Lung (tissue), 11 donors: ENCODE measurements at regions not wholly inside any gene's neighbourhood (a gene's known extent, or its start where the extent isn't known, plus 50 kb on each side); places are given as distances from the start of the nearest gene placed in this dataset.

Source experiments
- ATAC-seq: fragments of 200-7000 bp; cut with Tn5 transposase; one replicate; pipeline ENCODE4 v1.9.1; 2020; ENCODE audit warnings: moderate number of reproducible peaks; ENCODE audit not compliant: insufficient read depth, low FRiP score
- DNase-seq, 3 donors: peaks; one replicate each; pipeline ENCODE4 v3.0.0-alpha.2; 2013 to 2017
- H3K27ac ChIP-seq, 2 donors: one replicate each; pipeline ENCODE4 v1.5.1; 2013; ENCODE audit warnings: mild to moderate bottlenecking in 2 of 2, moderate library complexity in 2 of 2, control low read depth in 1 of 2, inconsistent platforms in 1 of 2, low read depth in 1 of 2, low read length in 1 of 2
- H3K27me3 ChIP-seq, 3 donors: one replicate each; pipeline ENCODE4 v1.5.1; 2013; ENCODE audit warnings: low read length in 2 of 3; ENCODE audit not compliant: control insufficient read depth in 3 of 3, insufficient read depth in 3 of 3
- H3K36me3 ChIP-seq, 4 donors: one replicate each; pipeline ENCODE4 v1.5.1; 2013; ENCODE audit warnings: low read length in 4 of 4, mild to moderate bottlenecking in 1 of 4, moderate library complexity in 1 of 4; ENCODE audit not compliant: control insufficient read depth in 4 of 4, insufficient read depth in 4 of 4
- H3K4me1 ChIP-seq, 5 donors: one replicate each; pipeline ENCODE4 v1.5.1; 2013; ENCODE audit warnings: low read length in 5 of 5, mild to moderate bottlenecking in 2 of 5, moderate library complexity in 1 of 5; ENCODE audit not compliant: control insufficient read depth in 5 of 5, insufficient read depth in 5 of 5
- H3K4me3 ChIP-seq: one replicate; pipeline ENCODE4 v1.5.1; 2013; ENCODE audit warnings: mild to moderate bottlenecking, control low read depth, moderate library complexity
- H3K9ac ChIP-seq, 2 donors: one replicate each; pipeline ENCODE4 v1.5.1; 2013; ENCODE audit warnings: low read length in 2 of 2, control low read depth in 1 of 2; ENCODE audit not compliant: insufficient read depth in 1 of 2
- H3K9me3 ChIP-seq, 4 donors: one replicate each; pipeline ENCODE4 v1.5.1; 2013; ENCODE audit warnings: low read length in 3 of 4, mild to moderate bottlenecking in 1 of 4, moderate library complexity in 1 of 4; ENCODE audit not compliant: control insufficient read depth in 4 of 4, insufficient read depth in 3 of 4
- CTCF ChIP-seq: IDR thresholded peaks from 2 replicates; pipeline ENCODE4 v1.5.1; 2012; ENCODE audit warnings: mild to moderate bottlenecking; ENCODE audit errors: control extremely low read depth, extremely low read depth
- WGBS, 2 donors: extraction: QIAGEN DNeasy Blood & Tissue Kit; methylation state at CpG; one replicate each; pipeline ENCODE4 v1.1.7; 2013; 5-methylcytosine and 5-hydroxymethylcytosine counted together
- donor health status: control.
- donor health status: control.
- donor health status: Bipolar disorder and iron deficiency.
- donor health status: healthy.
- donor health status: DM: yes; HTN: yes; CAD: no.

- no peak overlapping the region for H3K9ac ChIP-seq
- no peak for TF ChIP-seq CTCF
- no peak for ATAC-seq
- H3K27me3 ChIP-seq: no peaks in the 10 kb centered on the region
- WGBS, 2 donors: 36 to 51% methylated on average over 1 of the region's 1 CpG
- H3K27ac ChIP-seq: no peak overlapping the region
- H3K4me3 ChIP-seq: no peak overlapping the region
- no peaks in the 10 kb centered on the region for H3K36me3 ChIP-seq
- peak; percentile 86 to 98 (median 98) for DNase-seq
- H3K9me3 ChIP-seq: no peaks in the 10 kb centered on the region
- H3K4me1 ChIP-seq: peaks cover 2 to 44% (median 19%) of the 10 kb centered on the region in 5 donors
Observed at GRCh38 chr3:178078953-178079352, 457.3 kb upstream of the KCNMB2 start.

GRCh38 chr3:178079966-178080365, 456.3 kb upstream of the KCNMB2 start:
- peaks cover 2 to 51% (median 19%) of the 10 kb centered on the region in 5 donors for H3K4me1 ChIP-seq
- no peak overlapping the region for H3K9ac ChIP-seq
- H3K27me3 ChIP-seq: no peaks in the 10 kb centered on the region
- DNase-seq (no peak), ATAC-seq (no peak)
- no peak overlapping the region for H3K4me3 ChIP-seq
- TF ChIP-seq CTCF: no peak
- WGBS, 2 donors: 55 to 85% methylated on average over 1 of the region's 1 CpG
- H3K36me3 ChIP-seq: no peaks in the 10 kb centered on the region
- no peak overlapping the region for H3K27ac ChIP-seq
- no peaks in the 10 kb centered on the region for H3K9me3 ChIP-seq

GRCh38 chr3:178082326-178082906, 453.8 kb upstream of the KCNMB2 start:
- Histone ChIP-seq H3K9me3 (no peaks in the 10 kb centered on the region), H3K27me3 (no peaks in the 10 kb centered on the region), H3K9ac (no peak overlapping the region), H3K4me1 (peaks cover 2 to 66% (median 32%) of the 10 kb centered on the region in 5 donors), H3K27ac (no peak overlapping the region), H3K36me3 (no peaks in the 10 kb centered on the region), H3K4me3 (no peak overlapping the region)
- DNase-seq (peak in 1 of 3 donors; percentile 64), ATAC-seq (no peak)
- WGBS, 2 donors: 85 to 88% methylated on average over 4 of the region's 4 CpGs
- TF ChIP-seq CTCF: no peak
